HG03108 (cell line): ENCODE measurements at regions not wholly inside any gene's neighbourhood (a gene's known extent, or its start where the extent isn't known, plus 50 kb on each side); places are given as distances from the start of the nearest gene placed in this dataset.

ENCODE experiments used
- ATAC-seq: cut with Tn5 transposase; IDR thresholded peaks from one replicate; pipeline ENCODE4 v1.9.1; 2021; ENCODE audit warnings: moderate library complexity; ENCODE audit not compliant: unreplicated experiment

DNA sequence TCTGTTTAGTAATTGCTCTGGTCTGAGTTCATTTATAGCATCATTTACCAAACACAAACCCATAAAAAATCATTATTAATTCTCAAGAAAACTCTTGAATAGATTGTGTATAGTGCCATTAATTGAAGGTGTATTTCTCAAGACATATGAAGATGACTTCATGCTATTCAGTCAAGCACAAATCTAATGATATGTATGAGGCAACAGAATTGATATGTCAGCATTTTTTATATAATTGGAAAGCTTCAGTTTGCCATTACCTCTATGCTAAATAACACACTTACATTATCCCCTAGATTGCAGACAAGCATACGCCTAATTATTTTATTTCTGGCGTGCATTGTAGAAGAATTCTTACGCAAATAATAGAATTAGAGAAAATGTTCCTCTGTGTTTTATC lies 461.8 kb downstream of the PDHA2 start:
- no peak for ATAC-seq

DNA sequence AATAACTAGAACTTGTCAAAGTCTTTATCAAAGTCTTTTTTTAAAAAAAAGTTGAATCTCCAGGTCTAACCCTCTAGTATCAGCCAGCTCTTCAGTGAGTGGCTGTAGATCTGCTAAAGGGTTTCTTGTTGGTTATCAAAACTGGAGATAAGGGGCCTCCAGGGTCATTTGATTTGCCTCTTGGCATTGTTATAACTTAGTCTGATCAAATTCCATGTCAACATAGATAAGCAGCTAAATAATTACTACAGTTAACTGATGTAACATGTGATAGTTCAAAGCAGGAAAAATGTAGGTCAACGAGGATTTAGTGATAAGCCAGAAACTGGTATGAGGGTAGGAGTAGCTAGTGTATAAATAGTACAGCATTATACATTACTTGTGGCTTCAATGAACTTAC lies 465.1 kb downstream of the PDHA2 start:
- no peak for ATAC-seq

DNA sequence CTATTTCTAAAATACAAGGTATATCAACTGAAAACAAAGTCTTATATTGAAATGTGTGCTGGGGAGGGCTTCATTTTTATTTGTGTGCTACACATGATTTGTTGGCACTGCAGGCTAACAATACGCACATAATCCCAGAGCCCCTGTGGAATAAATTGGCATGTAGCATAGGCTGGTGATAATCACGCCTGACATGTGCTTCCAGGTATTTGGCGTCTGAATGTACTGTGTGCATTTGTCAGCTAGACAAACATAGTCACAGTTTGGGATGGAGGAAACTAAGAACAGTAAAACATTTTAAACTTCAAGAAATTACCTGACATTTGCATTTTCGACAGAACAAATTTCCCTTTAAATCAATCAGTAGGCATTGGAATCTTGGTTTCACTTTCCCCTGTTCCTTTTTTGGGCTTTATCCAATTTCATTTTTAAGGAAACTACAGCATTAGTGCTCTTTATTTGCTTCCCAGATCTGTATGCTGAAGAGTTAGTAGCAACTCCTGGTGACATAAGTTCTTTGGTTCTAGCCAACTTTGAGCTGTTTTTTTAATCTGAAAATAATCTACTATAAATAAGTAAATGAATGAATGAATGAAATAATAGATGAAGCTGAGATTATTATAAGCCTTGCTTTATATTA lies 472.3 kb downstream of the PDHA2 start:
- no peak for ATAC-seq

DNA sequence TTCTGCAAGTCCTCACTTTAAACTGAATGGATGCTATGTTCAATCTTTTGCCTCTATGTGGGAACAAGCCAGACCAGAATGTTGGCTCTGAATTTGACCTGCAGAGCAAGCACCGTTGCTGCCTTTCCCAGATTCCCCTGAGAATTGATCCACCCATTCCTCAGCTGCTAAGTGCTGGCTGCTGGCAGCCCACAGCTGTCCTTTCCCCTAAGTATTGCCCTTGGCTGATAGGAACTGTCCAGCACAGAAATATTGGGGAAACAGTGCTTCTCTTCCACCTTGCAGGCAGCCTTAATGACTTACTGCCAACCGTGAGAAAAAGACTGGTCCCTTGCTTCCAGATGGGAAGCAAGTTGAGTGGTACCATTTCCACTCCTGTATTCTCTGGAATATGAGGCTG lies 475.9 kb downstream of the PDHA2 start:
- ATAC-seq = no peak

DNA sequence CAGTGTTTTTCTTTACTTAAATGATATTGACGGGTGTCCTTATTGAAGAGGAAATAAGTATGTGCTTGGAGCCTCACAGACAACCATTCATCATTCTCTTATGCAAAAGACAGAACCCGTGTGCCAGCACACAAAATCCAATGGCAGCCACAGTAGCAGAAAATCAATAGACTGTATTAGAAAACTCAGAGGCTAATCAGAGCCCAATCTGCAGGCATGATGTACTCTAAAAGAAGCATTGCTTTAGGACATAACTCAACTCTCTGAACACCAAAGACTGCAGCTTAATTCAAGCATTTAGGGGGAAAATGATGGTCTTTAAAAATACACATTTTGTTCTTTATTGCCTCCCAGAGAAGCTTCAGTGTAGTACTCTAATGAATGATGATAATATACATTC lies 476.9 kb downstream of the PDHA2 start:
- ATAC-seq = no peak

DNA sequence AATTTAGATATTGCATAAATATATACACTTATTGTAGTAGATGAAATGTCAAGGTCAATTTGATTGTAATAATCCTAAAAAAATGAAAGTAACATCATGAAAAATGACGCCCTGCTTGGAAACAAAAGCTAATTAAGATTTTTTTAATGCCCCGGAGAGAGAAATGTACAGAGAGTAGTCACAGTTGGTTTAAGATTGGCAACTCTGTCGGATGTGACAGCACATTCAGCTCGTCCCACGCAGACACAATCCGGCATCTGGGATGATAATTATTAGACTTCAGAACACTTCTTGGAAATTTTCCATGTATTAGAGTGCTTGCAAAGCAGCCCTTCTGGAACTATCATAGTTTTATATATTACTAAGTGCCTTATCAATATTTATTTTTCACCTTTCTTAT lies 478.0 kb downstream of the PDHA2 start:
- ATAC-seq = no peak

DNA sequence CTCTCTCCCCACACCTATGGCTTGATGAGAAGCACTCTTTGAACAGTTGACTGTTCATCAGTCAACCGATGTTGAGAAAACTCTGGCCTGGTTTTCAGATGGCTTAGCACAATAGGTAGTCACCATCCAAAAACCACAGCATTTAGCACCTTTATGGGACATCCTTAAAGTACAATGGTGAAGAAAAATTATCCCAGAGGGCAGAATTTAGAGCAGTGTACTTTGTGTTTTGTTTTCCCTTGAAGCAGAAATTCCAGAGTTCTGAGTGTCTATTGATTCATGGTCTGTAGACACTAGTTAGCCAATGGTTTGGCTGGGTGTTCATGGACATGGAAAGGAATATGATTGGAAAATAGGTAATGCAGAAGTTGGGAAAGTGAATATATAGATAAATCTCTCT lies 487.0 kb downstream of the PDHA2 start:
- no peak for ATAC-seq

DNA sequence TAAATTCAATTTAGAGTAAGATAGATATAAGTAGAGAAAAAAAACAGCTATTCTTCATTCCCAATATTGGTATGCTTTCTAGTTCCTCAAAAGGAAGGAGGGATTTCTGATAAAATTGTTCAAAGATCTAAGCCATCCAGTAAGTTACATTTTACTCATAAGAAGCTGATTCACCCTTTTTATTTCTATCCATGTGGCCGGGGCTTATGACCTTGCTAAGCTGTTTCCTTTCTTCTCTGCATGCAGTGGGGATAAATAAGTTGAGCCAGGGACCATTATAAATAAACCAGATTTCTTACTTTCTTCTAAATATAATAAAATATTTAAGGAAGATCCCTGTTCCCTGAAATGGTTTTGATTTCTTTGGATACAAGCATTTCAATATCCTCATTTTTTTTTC lies 502.3 kb downstream of the PDHA2 start:
- no peak for ATAC-seq

DNA sequence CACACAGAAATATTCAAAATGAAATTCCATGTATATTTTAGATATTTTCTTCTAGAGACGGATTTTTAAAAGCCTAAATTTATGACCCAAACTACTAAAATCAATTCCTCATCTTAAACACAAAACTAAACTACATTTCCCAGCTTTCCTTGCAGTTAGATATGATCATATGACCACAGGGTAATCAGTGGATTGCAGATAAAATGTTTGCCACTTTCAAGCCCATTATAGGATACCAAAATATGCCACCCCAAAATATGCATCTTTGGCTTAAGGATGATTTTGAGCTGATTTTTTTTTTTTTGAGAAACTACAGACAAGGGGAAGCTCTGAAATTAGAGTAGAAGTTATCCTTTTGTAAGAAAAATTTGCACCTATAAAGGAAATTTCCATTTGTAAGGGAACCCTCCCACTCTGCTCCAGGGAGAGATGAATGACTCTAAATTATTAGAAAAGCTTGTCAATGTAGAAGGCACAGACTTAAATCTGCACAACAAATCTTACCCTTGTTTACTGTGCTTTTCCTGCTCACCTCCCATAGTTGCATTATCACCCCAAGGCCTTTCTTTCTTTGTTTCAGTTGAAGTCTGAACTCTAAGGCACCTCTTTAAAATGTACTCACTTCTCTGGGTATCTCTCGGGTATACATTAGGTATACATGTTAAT lies 503.0 kb downstream of the PDHA2 start:
- ATAC-seq = no peak

DNA sequence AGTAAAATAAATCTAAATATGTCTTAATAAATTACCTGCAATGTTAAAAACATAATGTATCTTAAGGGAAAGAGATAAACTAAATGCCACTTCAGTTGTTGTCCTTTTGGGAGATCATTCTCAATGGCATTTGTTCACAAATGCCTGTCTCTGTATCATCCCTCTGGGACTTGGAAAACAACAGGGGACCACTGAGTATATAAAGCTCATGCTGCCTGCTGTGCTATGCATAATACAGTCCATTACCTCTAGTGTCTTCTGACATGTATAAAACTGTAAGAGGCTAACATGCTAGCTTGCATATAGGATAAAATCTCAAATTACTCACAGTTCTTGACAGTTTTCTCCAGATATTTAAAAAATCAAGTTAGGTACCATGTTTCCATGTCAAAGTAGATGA lies 503.9 kb downstream of the PDHA2 start:
- no peak for ATAC-seq

DNA sequence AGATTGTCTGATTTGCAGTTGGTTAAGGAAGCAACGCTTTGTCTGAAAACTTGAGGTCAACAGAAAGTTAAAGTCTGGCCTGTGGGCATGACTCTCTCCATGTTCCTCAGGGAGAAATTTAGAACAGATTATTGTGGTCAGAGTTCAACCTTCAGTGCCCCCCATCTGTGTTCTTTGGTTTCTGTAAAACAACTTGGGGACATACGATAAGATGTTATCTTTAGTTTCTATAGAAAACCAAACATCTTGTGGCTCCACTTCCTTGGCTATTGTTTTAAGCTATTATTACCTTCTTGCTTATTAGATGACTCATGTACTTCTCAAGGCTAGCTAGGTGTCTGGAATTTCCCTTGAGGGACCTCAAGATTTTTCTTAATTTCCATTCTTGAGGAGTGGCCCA lies 507.7 kb downstream of the PDHA2 start:
- ATAC-seq = no peak

DNA sequence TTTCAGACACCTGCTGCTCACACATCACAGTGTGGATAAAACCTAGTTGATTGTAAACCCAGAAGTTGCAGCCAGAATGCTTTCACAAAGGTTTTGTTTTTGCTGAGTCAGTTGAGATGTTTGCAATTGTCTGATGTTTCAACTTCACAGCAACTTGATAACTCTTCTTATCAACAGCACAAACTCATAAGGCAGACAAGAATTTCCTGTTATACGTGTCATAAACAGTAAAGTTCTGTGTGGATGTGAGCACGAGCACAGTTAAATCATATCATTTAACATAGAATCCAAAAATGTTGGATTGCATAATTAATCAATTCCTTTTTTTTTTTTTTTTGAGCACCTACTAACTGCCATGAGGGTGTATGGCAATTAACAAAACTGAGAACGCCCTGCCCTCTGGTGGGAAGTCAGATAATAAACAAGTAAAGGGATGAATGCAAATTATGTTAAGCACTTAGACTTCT lies 512.2 kb downstream of the PDHA2 start:
- ATAC-seq = no peak

DNA sequence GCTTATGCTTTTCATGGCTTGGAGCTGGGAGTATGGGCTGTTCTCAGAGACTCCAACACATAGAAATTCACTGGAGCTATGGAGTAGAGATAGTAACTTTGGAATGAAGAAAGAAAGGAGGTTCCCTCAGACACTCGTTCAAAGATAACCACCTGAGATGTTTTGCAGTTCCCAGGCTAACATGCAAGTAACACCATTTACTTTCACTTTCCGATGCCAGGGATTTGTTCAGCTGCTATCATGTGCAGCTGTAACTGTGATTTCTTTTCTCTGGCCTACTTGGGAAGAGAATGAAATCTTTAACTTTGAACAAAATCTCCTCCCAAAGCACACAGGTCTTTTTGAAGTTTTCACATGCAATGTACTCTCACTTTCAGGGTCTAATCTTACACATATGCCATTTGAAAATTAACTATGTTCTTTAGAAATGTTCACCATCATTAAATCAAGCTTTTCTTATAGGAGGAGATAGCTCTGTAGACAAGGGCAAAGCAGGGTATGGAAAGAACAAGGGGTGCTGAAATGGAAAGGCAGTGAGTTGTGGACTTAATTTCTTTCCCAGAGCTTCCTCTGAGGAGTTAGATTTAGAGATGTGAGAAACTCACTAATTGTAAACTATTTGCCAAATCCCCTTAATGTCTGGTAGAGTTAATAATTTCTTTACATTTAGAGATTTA lies 514.3 kb downstream of the PDHA2 start:
- ATAC-seq = no peak

DNA sequence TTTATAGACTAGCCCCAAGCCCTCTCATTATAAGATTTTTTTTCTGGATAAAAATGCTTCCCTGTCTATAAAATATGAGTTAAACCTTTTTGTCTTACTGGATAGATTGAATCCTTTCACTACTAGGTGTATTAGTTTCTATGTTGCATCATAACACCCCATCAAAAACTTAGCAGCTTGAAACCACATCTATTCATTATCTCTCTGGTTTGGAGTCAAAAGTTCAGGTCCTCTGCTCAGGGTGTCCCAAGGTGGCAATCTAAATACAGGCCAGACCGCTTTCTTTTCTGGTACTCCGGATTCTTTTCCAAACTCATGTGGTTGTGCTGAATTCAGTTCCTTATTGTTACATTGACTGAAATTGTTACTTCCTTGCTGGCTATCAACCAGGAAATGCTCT lies 515.5 kb downstream of the PDHA2 start:
- no peak for ATAC-seq

DNA sequence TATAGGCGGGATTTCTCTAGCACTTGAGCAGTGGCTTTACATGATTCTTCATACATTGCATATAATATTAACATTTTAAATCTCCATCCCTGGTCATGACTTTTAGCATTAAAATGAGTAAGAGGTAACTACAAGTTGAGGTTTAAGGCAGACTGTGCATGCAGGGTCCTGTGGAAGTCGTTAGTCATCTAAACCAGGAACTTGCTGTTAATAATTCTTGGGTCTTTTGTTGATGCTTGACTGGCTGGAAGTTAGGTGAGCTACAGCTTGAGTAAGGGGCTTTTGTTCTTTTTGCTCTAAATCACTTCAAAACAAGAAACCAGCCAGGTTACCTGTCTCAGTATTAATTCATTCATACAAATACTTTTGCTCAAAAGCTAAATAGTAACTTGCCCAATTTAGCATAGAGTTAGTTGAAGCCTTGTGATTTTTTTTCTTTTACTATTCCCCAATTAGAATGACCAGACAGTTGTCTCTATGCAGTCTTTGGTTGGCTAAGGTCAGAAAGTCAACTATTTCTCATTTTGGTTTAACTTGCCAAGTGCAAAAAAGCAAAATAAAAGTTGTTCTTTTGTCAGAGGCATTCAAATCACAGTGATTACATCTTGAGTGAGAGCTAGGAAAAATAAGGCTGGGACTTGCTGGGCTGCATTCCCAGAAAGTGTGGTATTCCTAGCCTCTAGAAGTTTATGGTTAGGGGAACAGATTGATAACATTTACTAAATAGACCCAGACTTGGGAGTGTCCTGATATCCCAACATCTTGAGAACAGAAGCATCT lies 516.9 kb downstream of the PDHA2 start:
- no peak for ATAC-seq

DNA sequence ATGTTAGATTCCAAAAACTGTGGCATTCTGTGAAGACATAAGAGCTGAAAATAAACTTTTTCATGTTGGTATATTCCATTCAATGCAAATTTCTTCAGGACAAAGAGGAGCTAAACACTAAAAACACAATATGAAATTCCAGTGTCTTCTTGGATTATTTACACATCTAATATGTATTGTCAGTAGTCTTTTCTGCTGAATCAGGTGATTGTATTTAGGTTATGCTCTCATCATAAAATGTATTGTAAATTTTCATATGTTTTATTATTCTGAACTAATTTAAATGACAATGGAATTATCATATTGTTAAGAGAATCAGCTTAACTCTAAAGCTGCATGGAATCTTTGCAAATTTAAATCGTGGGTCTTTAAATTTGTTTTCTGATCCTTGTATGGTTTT lies 526.7 kb downstream of the PDHA2 start:
- ATAC-seq = no peak

DNA sequence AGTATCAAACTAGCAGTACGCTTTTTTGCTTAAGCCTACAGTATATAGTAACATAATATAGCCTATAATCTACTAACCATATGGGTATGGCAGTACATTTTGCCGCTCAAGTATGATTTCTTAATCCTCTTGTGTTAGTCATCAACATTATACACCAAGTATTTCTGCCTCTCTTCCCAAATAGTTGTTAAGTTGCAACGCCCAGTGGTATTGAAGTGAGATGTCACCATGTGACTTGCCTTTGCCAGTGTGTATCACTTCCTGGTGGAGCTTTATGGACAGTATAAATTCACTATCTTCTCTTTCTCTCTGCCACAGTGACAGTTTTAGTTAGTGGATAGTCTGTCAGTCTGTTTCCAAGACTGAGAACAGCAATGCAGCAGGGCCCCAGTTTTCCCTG lies 535.5 kb downstream of the PDHA2 start:
- ATAC-seq = no peak

DNA sequence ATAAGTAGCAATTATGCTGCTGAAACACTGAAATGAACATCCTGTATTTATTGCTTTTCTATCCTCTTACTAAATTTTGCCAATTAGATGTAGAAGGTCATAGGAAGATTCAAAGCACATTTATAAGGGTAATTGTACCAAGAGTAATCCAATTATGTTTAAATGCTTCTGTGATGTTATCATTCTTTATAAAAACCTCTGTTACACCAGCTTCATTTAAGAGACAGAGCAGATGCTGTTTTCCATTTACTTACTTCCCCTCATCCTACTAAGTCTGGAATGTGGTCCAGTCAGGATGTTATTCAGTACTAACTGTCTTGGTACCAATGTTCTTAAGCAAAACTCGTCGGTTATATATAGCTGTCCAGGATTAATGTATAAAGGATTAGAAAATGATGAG lies 539.6 kb downstream of the PDHA2 start:
- ATAC-seq = no peak

DNA sequence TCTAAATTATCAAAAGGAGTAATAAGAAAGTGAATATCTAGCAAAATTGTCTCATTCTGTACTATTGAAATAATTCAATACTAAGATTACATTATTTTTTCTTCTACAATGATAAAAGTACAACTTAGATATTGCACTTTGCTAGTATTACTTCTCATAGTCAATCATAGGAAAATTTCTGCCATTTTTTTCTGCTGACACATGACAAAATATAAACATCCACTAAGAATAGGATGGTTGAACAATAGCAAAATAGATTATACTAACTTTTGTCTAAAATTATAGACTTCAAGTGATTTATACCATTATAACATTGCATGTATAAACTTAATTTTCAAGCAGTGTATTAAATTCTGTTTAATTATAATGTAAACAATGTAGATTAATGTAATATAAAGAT lies 540.2 kb downstream of the PDHA2 start:
- no peak for ATAC-seq

DNA sequence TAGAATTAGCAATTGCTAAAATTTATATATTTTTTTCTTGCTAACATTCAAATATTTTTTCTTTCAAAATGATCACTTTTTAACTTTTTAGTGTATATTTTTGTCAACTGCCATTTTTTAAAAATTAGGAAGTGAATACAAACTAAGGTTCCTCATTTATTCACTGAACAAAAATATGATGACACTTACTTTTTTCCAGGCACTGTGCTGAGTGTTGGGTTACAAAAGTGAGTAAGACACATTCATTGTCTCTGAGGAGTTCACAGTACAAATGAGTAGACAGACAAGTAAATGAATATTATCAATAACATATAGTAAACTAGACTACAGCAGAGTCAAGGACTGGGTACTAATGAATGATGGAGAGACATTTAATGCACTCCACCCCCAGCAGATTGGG lies 543.5 kb downstream of the PDHA2 start:
- ATAC-seq = no peak

DNA sequence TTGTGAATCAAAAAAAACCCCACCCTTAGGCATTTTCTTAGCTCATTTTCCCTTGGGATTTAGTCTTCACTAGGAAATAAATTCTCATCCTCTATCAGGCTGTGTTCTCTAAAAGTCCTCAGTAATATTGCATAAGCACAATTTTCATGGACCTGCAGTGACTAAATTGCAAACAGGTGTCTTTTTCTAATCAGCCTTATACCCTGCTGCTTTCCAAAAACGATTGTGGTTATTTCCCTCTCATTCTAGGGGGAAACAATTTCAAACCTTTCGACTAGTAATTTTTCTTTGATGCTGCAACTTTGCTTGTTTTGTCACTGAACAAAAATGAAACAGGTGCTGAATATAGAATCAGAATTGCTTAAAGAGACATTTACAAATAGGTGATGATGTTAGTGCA lies 549.9 kb downstream of the PDHA2 start:
- ATAC-seq = no peak

DNA sequence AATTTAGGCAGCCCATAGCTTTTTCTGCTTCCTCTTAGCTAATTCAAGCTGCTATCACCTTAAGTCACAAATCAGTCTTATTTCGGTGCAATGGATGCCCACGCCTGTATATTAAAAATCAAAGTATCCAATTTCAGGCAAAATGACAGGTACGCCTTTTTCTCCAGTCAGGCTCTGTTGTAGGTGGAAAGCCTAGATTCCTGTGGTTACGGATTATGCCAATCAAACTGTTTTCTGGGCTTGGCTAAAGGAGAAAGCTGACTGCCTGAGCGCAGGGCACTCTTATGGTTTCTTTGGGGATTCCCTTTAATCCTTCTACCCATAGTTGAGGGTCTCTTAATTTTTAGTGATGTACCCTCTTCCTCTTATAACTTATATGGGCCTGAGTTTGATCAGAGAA lies 550.5 kb downstream of the PDHA2 start:
- no peak for ATAC-seq
